ENCODE measurements at regions not wholly inside any gene's neighbourhood (a gene's known extent, or its start where the extent isn't known, plus 50 kb on each side); places are given as distances from the start of the nearest gene placed in this dataset.

- Histone ChIP-seq H3K27ac (no peak overlapping the region), H3K9me3 (peaks cover 0 to 4% (median 0%) of the 10 kb centered on the region in 4 donors), H3K4me1 (no peaks in the 10 kb centered on the region), H3K27me3 (no peaks in the 10 kb centered on the region), H3K36me3 (no peaks in the 10 kb centered on the region), H3K4me3 (no peak overlapping the region)
- 75 to 80% methylated on average over 17 of the region's 17 CpGs for WGBS, 2 donors
- TF ChIP-seq CTCF (IDR thresholded peaks at IDR 0.05): no peak
- no peak for TF ChIP-seq POLR2A (IDR thresholded peaks at IDR 0.05)
- no peak for TF ChIP-seq EP300 (IDR thresholded peaks at IDR 0.05)
- no peak for DNase-seq (ENCODE audit: low spot score in 2 of 2)
Measured at GRCh38 chr15:20358779-20359414, 182.7 kb downstream of the GOLGA6L6 start.

GRCh38 chr15:20358066-20358778 lies 183.4 kb downstream of the GOLGA6L6 start:
- WGBS, 2 donors: 88 to 89% methylated on average over 28 of the region's 28 CpGs
- Histone ChIP-seq H3K4me3 (no peak overlapping the region), H3K36me3 (no peaks in the 10 kb centered on the region), H3K4me1 (no peaks in the 10 kb centered on the region), H3K9me3 (peaks cover 0 to 4% (median 0%) of the 10 kb centered on the region in 4 donors), H3K27me3 (no peaks in the 10 kb centered on the region), H3K27ac (no peak overlapping the region)
- TF ChIP-seq EP300 (IDR thresholded peaks at IDR 0.05): no peak
- no peak for TF ChIP-seq CTCF (IDR thresholded peaks at IDR 0.05)
- no peak for TF ChIP-seq POLR2A (IDR thresholded peaks at IDR 0.05)
- no peak for DNase-seq (ENCODE audit: low spot score in 2 of 2)

- Histone ChIP-seq H3K36me3 (no peaks in the 10 kb centered on the region), H3K9me3 (peaks cover 0 to 5% (median 0%) of the 10 kb centered on the region in 4 donors), H3K27me3 (no peaks in the 10 kb centered on the region), H3K4me3 (no peak overlapping the region), H3K27ac (no peak overlapping the region), H3K4me1 (no peaks in the 10 kb centered on the region)
- TF ChIP-seq CTCF (IDR thresholded peaks at IDR 0.05) (no peak), EP300 (IDR thresholded peaks at IDR 0.05) (no peak), POLR2A (IDR thresholded peaks at IDR 0.05) (no peak)
- no peak for DNase-seq (ENCODE audit: low spot score in 2 of 2)
- 85 to 86% methylated on average over 16 of the region's 17 CpGs for WGBS, 2 donors
Measured at GRCh38 chr15:20357481-20358065, 184.0 kb downstream of the GOLGA6L6 start.

- Histone ChIP-seq H3K27me3 (no peaks in the 10 kb centered on the region), H3K36me3 (no peaks in the 10 kb centered on the region), H3K27ac (no peak overlapping the region), H3K4me1 (no peaks in the 10 kb centered on the region), H3K9me3 (peaks cover 0 to 10% (median 0%) of the 10 kb centered on the region in 4 donors), H3K4me3 (no peak overlapping the region)
- no peak for DNase-seq (ENCODE audit: low spot score in 2 of 2)
- no peak for TF ChIP-seq POLR2A (IDR thresholded peaks at IDR 0.05)
- TF ChIP-seq CTCF (IDR thresholded peaks at IDR 0.05): no peak
- TF ChIP-seq EP300 (IDR thresholded peaks at IDR 0.05): no peak
- WGBS, 2 donors: 77 to 84% methylated on average over 18 of the region's 18 CpGs
Measured at GRCh38 chr15:20356911-20357480, 184.6 kb downstream of the GOLGA6L6 start.
